Spleen (tissue), 11 donors: ENCODE measurements at regions not wholly inside any gene's neighbourhood (a gene's known extent, or its start where the extent isn't known, plus 50 kb on each side); places are given as distances from the start of the nearest gene placed in this dataset.
"Not testable (repeated sequence)": the region's sequence is repeated elsewhere in the genome, so short reads cannot be mapped to it uniquely, and the experiment has no call there.

Experiments used
- DNase-seq: peaks from one replicate; pipeline ENCODE4 v3.0.0-alpha.2; 2020
- H3K27ac ChIP-seq, 8 donors: fragments of 200-600 bp; sonication (generic) in 7 of 8; 1 replicate in 4 of 8; 2 replicates in 4 of 8; pipeline versions ENCODE4 v1.5.0 to v1.8.0; 2016 to 2021; ENCODE audit warnings: inconsistent platforms in 4 of 8, mild to moderate bottlenecking in 4 of 8, moderate library complexity in 1 of 8
- H3K27me3 ChIP-seq, 7 donors: fragments of 200-600 bp; sonication (generic) in 6 of 7; replicated peaks in 1 of 7; 1 replicate in 4 of 7; 2 replicates in 3 of 7; pipeline versions ENCODE4 v1.5.0 to v1.8.0; 2016 to 2021; ENCODE audit warnings: inconsistent platforms in 3 of 7, mild to moderate bottlenecking in 1 of 7
- H3K36me3 ChIP-seq, 6 donors: fragments of 200-600 bp; sonication (generic) in 5 of 6; 1 replicate in 4 of 6; 2 replicates in 2 of 6; pipeline versions ENCODE4 v1.5.0 to v1.8.0; 2016 to 2021; ENCODE audit warnings: inconsistent platforms in 2 of 6
- H3K4me1 ChIP-seq, 6 donors: fragments of 200-600 bp; sonication (generic) in 5 of 6; 1 replicate in 3 of 6; 2 replicates in 3 of 6; pipeline versions ENCODE4 v1.5.0 to v1.8.0; 2016 to 2021; ENCODE audit warnings: inconsistent platforms in 3 of 6
- H3K4me3 ChIP-seq, 8 donors: fragments of 200-600 bp; sonication (generic) in 7 of 8; 1 replicate in 4 of 8; 2 replicates in 4 of 8; pipeline versions ENCODE4 v1.5.0 to v1.8.0; 2016 to 2021; ENCODE audit warnings: inconsistent platforms in 4 of 8, mild to moderate bottlenecking in 4 of 8, moderate library complexity in 2 of 8
- H3K9me3 ChIP-seq, 8 donors: fragments of 200-600 bp; sonication (generic) in 7 of 8; 1 replicate in 4 of 8; 2 replicates in 4 of 8; pipeline versions ENCODE4 v1.5.0 to v1.8.0; 2016 to 2021; ENCODE audit warnings: inconsistent platforms in 4 of 8
- WGBS, 5 donors: extraction: QIAGEN DNeasy Blood & Tissue Kit in 3 of 5; methylation state at CpG; one replicate each; pipeline versions ENCODE4 v1.1.5 to v1.1.7; 2013 to 2018; 5-methylcytosine and 5-hydroxymethylcytosine counted together
- intact Hi-C: fragments of 100-400 bp; cut with DNase I; formaldehyde crosslinking; loops from one replicate; pipeline ENCODE4 v1.15.0; 2023; ENCODE audit warnings: low total_unique reads
- small RNA-seq, 4 donors: library from RNA; depleted of rRNA; stranded (forward); fragments of <200 nt; gene quantifications; one replicate each; pipeline ENCODE3, GENCODE V24; 2016
- donor health status: healthy with polysubstance abuse.
- donor health status: DM: no; HTN: no; CAD: no; lungs with moderate emphysema.
- donor health status: DM: no; HTN: no; CAD: no.
- donor health status: Bipolar disorder and iron deficiency.
- donor health status: healthy.
- donor health status: DM: no; HTN: no; CAD: no.
- donor health status: DM: yes; HTN: yes; CAD: no.

DNA sequence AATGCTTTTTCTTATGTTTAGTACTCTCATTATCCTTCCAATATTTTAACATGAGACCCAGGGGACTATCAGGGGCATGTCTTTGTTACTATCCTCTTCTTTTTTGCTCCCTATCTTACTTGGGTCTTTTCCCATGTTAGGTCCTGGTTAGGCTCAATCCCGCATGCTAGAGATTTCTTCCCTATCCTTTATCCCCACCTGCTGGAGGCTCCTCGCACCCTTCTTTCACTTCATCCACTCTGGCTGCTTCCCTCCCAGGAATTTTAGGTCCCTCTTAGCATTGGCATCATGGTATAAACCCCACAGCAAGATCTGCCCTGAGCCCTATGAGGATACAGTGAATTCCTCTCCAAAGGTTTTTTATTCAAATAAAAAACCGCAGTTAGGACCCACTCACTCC, 567.3 kb downstream of the ANKRD30B start:
- DNase-seq, H3K27me3 ChIP-seq, H3K36me3 ChIP-seq, H3K4me3 ChIP-seq, H3K27ac ChIP-seq, H3K4me1 ChIP-seq, intact Hi-C loops, H3K9me3 ChIP-seq: not testable (repeated sequence)
- 28 to 58% (median 48%) methylated on average over 3 of the region's 3 CpGs for WGBS, 5 donors

DNA sequence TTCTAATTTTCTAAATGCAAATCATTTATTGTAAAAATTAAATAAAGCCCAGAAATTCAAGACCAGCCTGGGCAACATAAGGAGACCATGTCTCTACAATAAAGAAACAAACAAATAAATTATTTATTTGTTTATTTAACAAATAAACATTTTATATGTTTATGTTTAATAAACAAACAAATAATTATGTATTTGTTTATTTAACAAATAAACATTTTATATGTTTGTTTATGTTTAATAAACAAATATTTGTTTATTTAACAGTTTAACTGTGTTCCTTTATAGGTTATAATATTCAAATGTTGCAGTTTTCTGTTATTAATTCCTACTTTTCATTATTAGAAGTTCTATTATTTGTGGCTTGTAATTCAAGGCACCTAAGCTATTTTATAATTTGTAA, 570.7 kb downstream of the ANKRD30B start:
- H3K36me3 ChIP-seq, H3K27me3 ChIP-seq, intact Hi-C loops, H3K4me3 ChIP-seq, H3K4me1 ChIP-seq, H3K9me3 ChIP-seq, DNase-seq, H3K27ac ChIP-seq: not testable (repeated sequence)

DNA sequence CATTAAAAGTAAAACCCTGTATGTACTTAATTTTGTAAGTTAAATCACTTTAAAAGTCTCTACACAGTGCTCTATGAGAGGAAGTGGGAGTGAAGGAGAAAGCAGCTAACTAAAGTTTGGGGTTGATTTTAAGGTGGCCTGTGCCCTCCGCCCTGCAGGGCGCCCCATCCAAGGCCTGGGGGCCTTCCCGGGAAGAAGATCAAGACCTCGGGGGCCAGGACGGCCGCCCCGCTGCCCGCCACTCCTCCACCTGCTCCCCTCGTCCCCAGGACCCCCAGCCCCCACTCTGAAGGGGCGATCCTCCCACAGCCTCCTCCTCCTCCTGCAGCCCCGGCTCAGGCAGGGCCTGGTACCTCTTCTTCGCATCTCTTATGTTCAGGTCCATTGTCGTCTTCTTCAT, 581.7 kb downstream of the ANKRD30B start:
- H3K4me1 ChIP-seq, H3K27me3 ChIP-seq, H3K36me3 ChIP-seq, DNase-seq, H3K4me3 ChIP-seq, intact Hi-C loops, H3K27ac ChIP-seq: not testable (repeated sequence)
- WGBS, 5 donors = 78 to 94% (median 93%) methylated on average over 2 to 8 of the region's 13 CpGs
- peaks cover 0 to 25% (median 15%) of the 10 kb centered on the region in 8 donors for H3K9me3 ChIP-seq

GRCh38 chr18:15330149-15330548, 582.2 kb downstream of the ANKRD30B start:
- H3K36me3 ChIP-seq, intact Hi-C loops, H3K4me1 ChIP-seq, DNase-seq, H3K27ac ChIP-seq, H3K4me3 ChIP-seq, H3K27me3 ChIP-seq: not testable (repeated sequence)
- WGBS, 5 donors = 78 to 85% (median 84%) methylated on average over 16 to 20 of the region's 20 CpGs
- peaks cover 0 to 25% (median 15%) of the 10 kb centered on the region in 8 donors for H3K9me3 ChIP-seq

GRCh38 chr18:15330600-15330999, 582.6 kb downstream of the ANKRD30B start:
- H3K9me3 ChIP-seq = peaks cover 0 to 25% (median 15%) of the 10 kb centered on the region in 8 donors
- intact Hi-C loops, H3K27ac ChIP-seq, H3K4me1 ChIP-seq, H3K36me3 ChIP-seq, DNase-seq, H3K4me3 ChIP-seq, H3K27me3 ChIP-seq: not testable (repeated sequence)
- 87 to 93% (median 88%) methylated on average over 6 to 23 of the region's 23 CpGs; no CpG with 5 or more reads in 1 of the 5 donors for WGBS, 5 donors

GRCh38 chr18:15375671-15376070, 627.7 kb downstream of the ANKRD30B start:
- H3K9me3 ChIP-seq = peaks cover 0 to 16% (median 5%) of the 10 kb centered on the region in 8 donors
- 60 to 80% (median 75%) methylated on average over 4 of the region's 4 CpGs for WGBS, 5 donors
- H3K36me3 ChIP-seq, H3K4me3 ChIP-seq, H3K4me1 ChIP-seq, DNase-seq, H3K27me3 ChIP-seq, intact Hi-C loops, H3K27ac ChIP-seq: not testable (repeated sequence)

GRCh38 chr18:15407874-15408273, 659.9 kb downstream of the ANKRD30B start:
- H3K27ac ChIP-seq, H3K4me1 ChIP-seq, H3K4me3 ChIP-seq, H3K27me3 ChIP-seq, DNase-seq, H3K36me3 ChIP-seq, intact Hi-C loops: not testable (repeated sequence)
- peaks cover 0 to 53% (median 27%) of the 10 kb centered on the region in 8 donors for H3K9me3 ChIP-seq
- WGBS, 5 donors = 51 to 59% (median 56%) methylated on average over 4 of the region's 4 CpGs

Small RNAs in the stretch of these regions (small RNA-seq; reads per million reads assigned to genes)
- gene RNU6-721P = 0 reads per million in 4 donors
